Liver (tissue), 8 donors: ENCODE measurements at regions not wholly inside any gene's neighbourhood (a gene's known extent, or its start where the extent isn't known, plus 50 kb on each side); places are given as distances from the start of the nearest gene placed in this dataset.

Source experiments
- DNase-seq: peaks from one replicate; pipeline ENCODE4 v3.0.0-alpha.2; 2017; ENCODE audit warnings: low spot score
- H3K27ac ChIP-seq, 2 donors: one replicate each; pipeline ENCODE4 v1.7.0; 2013; ENCODE audit warnings: inconsistent platforms in 2 of 2, low read length in 2 of 2, control low read depth in 1 of 2, low read depth in 1 of 2, mild to moderate bottlenecking in 1 of 2
- H3K27me3 ChIP-seq, 4 donors: one replicate each; pipeline versions ENCODE4 v1.6.1 to v1.7.0; 2013; ENCODE audit warnings: low read length in 3 of 4, inconsistent platforms in 1 of 4, mild to moderate bottlenecking in 1 of 4, moderate library complexity in 1 of 4; ENCODE audit not compliant: control insufficient read depth in 4 of 4, insufficient read depth in 4 of 4
- H3K36me3 ChIP-seq, 4 donors: one replicate each; pipeline versions ENCODE4 v1.6.1 to v1.7.0; 2013; ENCODE audit warnings: low read length in 3 of 4, mild to moderate bottlenecking in 3 of 4, low read depth in 1 of 4, moderate library complexity in 1 of 4; ENCODE audit not compliant: control insufficient read depth in 4 of 4, insufficient read depth in 3 of 4
- H3K4me1 ChIP-seq, 4 donors: one replicate each; pipeline versions ENCODE4 v1.6.1 to v1.7.0; 2013; ENCODE audit warnings: low read length in 3 of 4, mild to moderate bottlenecking in 3 of 4, moderate library complexity in 1 of 4; ENCODE audit not compliant: control insufficient read depth in 4 of 4, insufficient read depth in 4 of 4
- H3K4me3 ChIP-seq, 3 donors: one replicate each; pipeline versions ENCODE4 v1.6.1 to v1.7.0; 2013; ENCODE audit warnings: low read length in 3 of 3, control low read depth in 1 of 3, low read depth in 1 of 3, mild to moderate bottlenecking in 1 of 3
- H3K9ac ChIP-seq, 2 donors: one replicate each; pipeline ENCODE4 v1.7.0; 2013; ENCODE audit warnings: low read length in 2 of 2, mild to moderate bottlenecking in 2 of 2, moderate library complexity in 2 of 2, control low read depth in 1 of 2, low read depth in 1 of 2
- H3K9me3 ChIP-seq, 4 donors: one replicate each; pipeline versions ENCODE4 v1.6.1 to v1.7.0; 2013; ENCODE audit warnings: low read length in 3 of 4; ENCODE audit not compliant: control insufficient read depth in 4 of 4
- EGR1 ChIP-seq, 2 donors: IDR thresholded peaks; 2 replicates each; pipeline ENCODE4 v1.6.1; 2016 to 2018; ENCODE audit warnings: antibody characterized with exemption in 2 of 2, low read depth in 2 of 2
- FOXA2 ChIP-seq: IDR thresholded peaks from 2 replicates; pipeline ENCODE4 v1.6.1; 2016; ENCODE audit warnings: antibody characterized with exemption
- GABPA ChIP-seq, 2 donors: IDR thresholded peaks in 1 of 2; conservative IDR thresholded peaks in 1 of 2; 2 replicates each; pipeline ENCODE4 v1.6.1; 2016; ENCODE audit warnings: antibody characterized with exemption in 2 of 2, mild to moderate bottlenecking in 1 of 2, moderate library complexity in 1 of 2
- HNF4A ChIP-seq, 2 donors: conservative IDR thresholded peaks; 2 replicates each; pipeline ENCODE4 v1.6.1; 2016; ENCODE audit warnings: antibody characterized with exemption in 2 of 2, mild to moderate bottlenecking in 2 of 2
- HNF4G ChIP-seq: IDR thresholded peaks from 2 replicates; pipeline ENCODE4 v1.6.1; 2016; ENCODE audit warnings: antibody characterized with exemption
- JUND ChIP-seq, 2 donors: IDR thresholded peaks; 2 replicates each; pipeline ENCODE4 v1.6.1; 2016; ENCODE audit warnings: antibody characterized with exemption in 2 of 2
- RAD21 ChIP-seq, 2 donors: IDR thresholded peaks; 2 replicates each; pipeline ENCODE4 v1.6.1; 2016; ENCODE audit warnings: antibody characterized with exemption in 2 of 2, mild to moderate bottlenecking in 2 of 2
- RXRA ChIP-seq, 2 donors: IDR thresholded peaks; 2 replicates each; pipeline ENCODE4 v1.6.1; 2017 to 2018; ENCODE audit warnings: antibody characterized with exemption in 2 of 2, mild to moderate bottlenecking in 1 of 2
- SP1 ChIP-seq: IDR thresholded peaks from 2 replicates; pipeline ENCODE4 v1.6.1; 2018; ENCODE audit warnings: antibody characterized with exemption, mild to moderate bottlenecking
- YY1 ChIP-seq: IDR thresholded peaks from 2 replicates; pipeline ENCODE4 v1.6.1; 2016; ENCODE audit warnings: antibody characterized with exemption, mild to moderate bottlenecking
- WGBS: extraction: QIAGEN DNeasy Blood & Tissue Kit; methylation state at CpG from one replicate; pipeline ENCODE4 v1.1.7; 2013; 5-methylcytosine and 5-hydroxymethylcytosine counted together
- TF ChIP-seq, protein P1 (sequence below): fragments of 150-350 bp; IDR thresholded peaks from 2 replicates; pipeline ENCODE4 v1.5.1; 2017; ENCODE audit warnings: improper control_type of control experiment, low read depth, low read length; ENCODE audit not compliant: missing input control
- TF ChIP-seq, protein P2 (sequence below): IDR thresholded peaks from 2 replicates; pipeline ENCODE4 v1.6.1; 2016; ENCODE audit warnings: antibody characterized with exemption, mild to moderate bottlenecking
- TF ChIP-seq, protein P3 (sequence below): IDR thresholded peaks from 2 replicates; pipeline ENCODE4 v1.6.1; 2016; ENCODE audit warnings: antibody characterized with exemption
- TF ChIP-seq, protein P4 (sequence below): IDR thresholded peaks from 2 replicates; pipeline ENCODE4 v1.6.1; 2016; ENCODE audit warnings: antibody characterized with exemption
- TF ChIP-seq, protein P5 (sequence below): IDR thresholded peaks from 2 replicates; pipeline ENCODE4 v1.6.1; 2016; ENCODE audit warnings: antibody characterized with exemption
- donor health status: healthy.
- donor health status: healthy.
- donor health status: healthy.
- donor health status: healthy.
- donor health status: healthy.

DNA sequence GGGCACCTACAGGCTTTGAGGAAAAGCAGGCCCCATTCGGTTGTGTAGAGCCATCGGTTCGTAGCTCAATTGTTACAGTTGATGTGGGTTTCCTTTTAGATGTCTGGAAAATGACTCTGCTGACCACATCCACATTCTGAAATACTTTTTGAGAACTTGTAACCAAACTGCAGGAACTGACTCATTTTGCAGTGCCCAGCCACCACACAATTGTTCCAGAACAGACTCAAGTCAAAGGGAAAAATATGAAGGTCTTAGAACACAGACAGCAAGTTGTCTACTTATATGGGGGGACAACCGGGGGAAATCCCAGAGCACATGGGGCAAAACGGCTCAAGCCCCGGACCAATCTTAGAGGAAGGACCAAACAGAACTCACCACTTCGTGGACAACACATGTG lies 557.6 kb upstream of the DIPK2B start:
- Histone ChIP-seq H3K4me3 (no peak overlapping the region), H3K27me3 (peaks cover 0 to 4% (median 0%) of the 10 kb centered on the region in 4 donors), H3K9me3 (no peaks in the 10 kb centered on the region), H3K9ac (no peak overlapping the region), H3K27ac (no peak overlapping the region), H3K36me3 (no peaks in the 10 kb centered on the region), H3K4me1 (peaks cover 0 to 2% (median 0%) of the 10 kb centered on the region in 4 donors)
- WGBS, result 79% methylated on average over 7 of the region's 7 CpGs
- DNase-seq, result no peak
- TF ChIP-seq, protein P1, sequence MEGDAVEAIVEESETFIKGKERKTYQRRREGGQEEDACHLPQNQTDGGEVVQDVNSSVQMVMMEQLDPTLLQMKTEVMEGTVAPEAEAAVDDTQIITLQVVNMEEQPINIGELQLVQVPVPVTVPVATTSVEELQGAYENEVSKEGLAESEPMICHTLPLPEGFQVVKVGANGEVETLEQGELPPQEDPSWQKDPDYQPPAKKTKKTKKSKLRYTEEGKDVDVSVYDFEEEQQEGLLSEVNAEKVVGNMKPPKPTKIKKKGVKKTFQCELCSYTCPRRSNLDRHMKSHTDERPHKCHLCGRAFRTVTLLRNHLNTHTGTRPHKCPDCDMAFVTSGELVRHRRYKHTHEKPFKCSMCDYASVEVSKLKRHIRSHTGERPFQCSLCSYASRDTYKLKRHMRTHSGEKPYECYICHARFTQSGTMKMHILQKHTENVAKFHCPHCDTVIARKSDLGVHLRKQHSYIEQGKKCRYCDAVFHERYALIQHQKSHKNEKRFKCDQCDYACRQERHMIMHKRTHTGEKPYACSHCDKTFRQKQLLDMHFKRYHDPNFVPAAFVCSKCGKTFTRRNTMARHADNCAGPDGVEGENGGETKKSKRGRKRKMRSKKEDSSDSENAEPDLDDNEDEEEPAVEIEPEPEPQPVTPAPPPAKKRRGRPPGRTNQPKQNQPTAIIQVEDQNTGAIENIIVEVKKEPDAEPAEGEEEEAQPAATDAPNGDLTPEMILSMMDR, result no peak
- TF ChIP-seq, protein P2, sequence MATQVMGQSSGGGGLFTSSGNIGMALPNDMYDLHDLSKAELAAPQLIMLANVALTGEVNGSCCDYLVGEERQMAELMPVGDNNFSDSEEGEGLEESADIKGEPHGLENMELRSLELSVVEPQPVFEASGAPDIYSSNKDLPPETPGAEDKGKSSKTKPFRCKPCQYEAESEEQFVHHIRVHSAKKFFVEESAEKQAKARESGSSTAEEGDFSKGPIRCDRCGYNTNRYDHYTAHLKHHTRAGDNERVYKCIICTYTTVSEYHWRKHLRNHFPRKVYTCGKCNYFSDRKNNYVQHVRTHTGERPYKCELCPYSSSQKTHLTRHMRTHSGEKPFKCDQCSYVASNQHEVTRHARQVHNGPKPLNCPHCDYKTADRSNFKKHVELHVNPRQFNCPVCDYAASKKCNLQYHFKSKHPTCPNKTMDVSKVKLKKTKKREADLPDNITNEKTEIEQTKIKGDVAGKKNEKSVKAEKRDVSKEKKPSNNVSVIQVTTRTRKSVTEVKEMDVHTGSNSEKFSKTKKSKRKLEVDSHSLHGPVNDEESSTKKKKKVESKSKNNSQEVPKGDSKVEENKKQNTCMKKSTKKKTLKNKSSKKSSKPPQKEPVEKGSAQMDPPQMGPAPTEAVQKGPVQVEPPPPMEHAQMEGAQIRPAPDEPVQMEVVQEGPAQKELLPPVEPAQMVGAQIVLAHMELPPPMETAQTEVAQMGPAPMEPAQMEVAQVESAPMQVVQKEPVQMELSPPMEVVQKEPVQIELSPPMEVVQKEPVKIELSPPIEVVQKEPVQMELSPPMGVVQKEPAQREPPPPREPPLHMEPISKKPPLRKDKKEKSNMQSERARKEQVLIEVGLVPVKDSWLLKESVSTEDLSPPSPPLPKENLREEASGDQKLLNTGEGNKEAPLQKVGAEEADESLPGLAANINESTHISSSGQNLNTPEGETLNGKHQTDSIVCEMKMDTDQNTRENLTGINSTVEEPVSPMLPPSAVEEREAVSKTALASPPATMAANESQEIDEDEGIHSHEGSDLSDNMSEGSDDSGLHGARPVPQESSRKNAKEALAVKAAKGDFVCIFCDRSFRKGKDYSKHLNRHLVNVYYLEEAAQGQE, result no peak
- no peak for TF ChIP-seq YY1
- no peak for TF ChIP-seq HNF4A (conservative IDR thresholded peaks at IDR 0.05)
- TF ChIP-seq JUND (IDR thresholded peaks at IDR 0.05), result no peak
- TF ChIP-seq RAD21 (IDR thresholded peaks at IDR 0.05), result no peak
- no peak for TF ChIP-seq RXRA (IDR thresholded peaks at IDR 0.05)
- no peak for TF ChIP-seq FOXA2
- TF ChIP-seq, protein P3, sequence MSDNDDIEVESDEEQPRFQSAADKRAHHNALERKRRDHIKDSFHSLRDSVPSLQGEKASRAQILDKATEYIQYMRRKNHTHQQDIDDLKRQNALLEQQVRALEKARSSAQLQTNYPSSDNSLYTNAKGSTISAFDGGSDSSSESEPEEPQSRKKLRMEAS, result no peak

DNA sequence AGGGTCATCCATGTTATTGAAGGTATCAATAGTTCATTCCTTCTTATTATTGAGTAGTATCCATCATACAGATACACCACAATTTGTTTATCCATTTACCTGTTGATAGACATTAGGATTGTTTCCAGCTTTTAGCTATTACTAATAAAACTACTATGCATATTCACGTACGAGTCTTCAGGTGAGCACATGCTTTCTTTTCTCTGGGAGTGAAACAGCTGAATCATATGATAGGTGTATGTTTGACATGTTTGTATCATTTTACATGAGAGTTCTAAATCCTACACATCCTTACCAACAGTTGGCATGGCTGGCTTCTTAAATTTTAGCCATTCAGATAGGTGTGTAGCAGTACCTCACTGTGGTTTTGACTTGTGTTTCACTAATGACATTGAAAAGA lies 556.6 kb upstream of the DIPK2B start:
- WGBS, result 91% methylated on average over 2 of the region's 2 CpGs
- peaks cover 0 to 1% (median 0%) of the 10 kb centered on the region in 4 donors for H3K4me1 ChIP-seq
- no peak overlapping the region for H3K9ac ChIP-seq
- no peaks in the 10 kb centered on the region for H3K36me3 ChIP-seq
- H3K27ac ChIP-seq, result no peak overlapping the region
- no peaks in the 10 kb centered on the region for H3K9me3 ChIP-seq
- peaks cover 0 to 4% (median 0%) of the 10 kb centered on the region in 4 donors for H3K27me3 ChIP-seq
- TF ChIP-seq GABPA (IDR thresholded peaks at IDR 0.05 in 1 of 2, conservative IDR thresholded peaks at IDR 0.05 in 1 of 2) (no peak), RXRA (IDR thresholded peaks at IDR 0.05) (no peak), HNF4A (conservative IDR thresholded peaks at IDR 0.05) (no peak), FOXA2 (no peak), SP1 (no peak), JUND (IDR thresholded peaks at IDR 0.05) (no peak), EGR1 (IDR thresholded peaks at IDR 0.05; ENCODE audit: low read depth in 2 of 2) (no peak), HNF4G (no peak), RAD21 (IDR thresholded peaks at IDR 0.05) (no peak)
- TF ChIP-seq, protein P4, sequence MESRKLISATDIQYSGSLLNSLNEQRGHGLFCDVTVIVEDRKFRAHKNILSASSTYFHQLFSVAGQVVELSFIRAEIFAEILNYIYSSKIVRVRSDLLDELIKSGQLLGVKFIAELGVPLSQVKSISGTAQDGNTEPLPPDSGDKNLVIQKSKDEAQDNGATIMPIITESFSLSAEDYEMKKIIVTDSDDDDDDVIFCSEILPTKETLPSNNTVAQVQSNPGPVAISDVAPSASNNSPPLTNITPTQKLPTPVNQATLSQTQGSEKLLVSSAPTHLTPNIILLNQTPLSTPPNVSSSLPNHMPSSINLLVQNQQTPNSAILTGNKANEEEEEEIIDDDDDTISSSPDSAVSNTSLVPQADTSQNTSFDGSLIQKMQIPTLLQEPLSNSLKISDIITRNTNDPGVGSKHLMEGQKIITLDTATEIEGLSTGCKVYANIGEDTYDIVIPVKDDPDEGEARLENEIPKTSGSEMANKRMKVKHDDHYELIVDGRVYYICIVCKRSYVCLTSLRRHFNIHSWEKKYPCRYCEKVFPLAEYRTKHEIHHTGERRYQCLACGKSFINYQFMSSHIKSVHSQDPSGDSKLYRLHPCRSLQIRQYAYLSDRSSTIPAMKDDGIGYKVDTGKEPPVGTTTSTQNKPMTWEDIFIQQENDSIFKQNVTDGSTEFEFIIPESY, result no peak
- TF ChIP-seq, protein P5, sequence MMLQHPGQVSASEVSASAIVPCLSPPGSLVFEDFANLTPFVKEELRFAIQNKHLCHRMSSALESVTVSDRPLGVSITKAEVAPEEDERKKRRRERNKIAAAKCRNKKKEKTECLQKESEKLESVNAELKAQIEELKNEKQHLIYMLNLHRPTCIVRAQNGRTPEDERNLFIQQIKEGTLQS, result no peak
- TF ChIP-seq, protein P3, result no peak
- TF ChIP-seq, protein P2, result no peak
- no peak for DNase-seq
- H3K4me3 ChIP-seq, result no peak overlapping the region
